HG03460 (cell line): ENCODE measurements at regions not wholly inside any gene's neighbourhood (a gene's known extent, or its start where the extent isn't known, plus 50 kb on each side); places are given as distances from the start of the nearest gene placed in this dataset.

Source experiments
- ATAC-seq: cut with Tn5 transposase; IDR thresholded peaks from one replicate; pipeline ENCODE4 v1.9.1; 2021; ENCODE audit not compliant: unreplicated experiment

- no peak for ATAC-seq
Measured at GRCh38 chr7:46229409-46229808, 308.3 kb upstream of the IGFBP3 start.

GRCh38 chr7:46226860-46227259 is 305.8 kb upstream of the IGFBP3 start:
- no peak for ATAC-seq

GRCh38 chr7:46224363-46224762 is 303.3 kb upstream of the IGFBP3 start:
- no peak for ATAC-seq

GRCh38 chr7:46220066-46220630 is 299.1 kb upstream of the IGFBP3 start:
- ATAC-seq, result no peak

GRCh38 chr7:46218461-46219200 is 297.6 kb upstream of the IGFBP3 start:
- no peak for ATAC-seq

- no peak for ATAC-seq
Measured at GRCh38 chr7:46215987-46216567, 295.0 kb upstream of the IGFBP3 start.

GRCh38 chr7:46214526-46214925 is 293.5 kb upstream of the IGFBP3 start:
- ATAC-seq, result no peak

- ATAC-seq, result no peak
Measured at GRCh38 chr7:46213154-46213537, 292.1 kb upstream of the IGFBP3 start.

- no peak for ATAC-seq
Measured at GRCh38 chr7:46212425-46213153, 291.5 kb upstream of the IGFBP3 start.

GRCh38 chr7:46210467-46210866 is 289.4 kb upstream of the IGFBP3 start:
- no peak for ATAC-seq

GRCh38 chr7:46209611-46210388 is 288.7 kb upstream of the IGFBP3 start:
- ATAC-seq, result no peak

GRCh38 chr7:46208635-46209525 is 287.8 kb upstream of the IGFBP3 start:
- no peak for ATAC-seq

GRCh38 chr7:46207931-46208634 is 287.0 kb upstream of the IGFBP3 start:
- ATAC-seq, result no peak

- ATAC-seq, result no peak
Measured at GRCh38 chr7:46206476-46207060, 285.5 kb upstream of the IGFBP3 start.

GRCh38 chr7:46205478-46205877 is 284.4 kb upstream of the IGFBP3 start:
- ATAC-seq, result no peak

GRCh38 chr7:46203926-46204325 is 282.9 kb upstream of the IGFBP3 start:
- no peak for ATAC-seq

- no peak for ATAC-seq
Measured at GRCh38 chr7:46202379-46202778, 281.3 kb upstream of the IGFBP3 start.

- no peak for ATAC-seq
Measured at GRCh38 chr7:46201961-46202360, 280.9 kb upstream of the IGFBP3 start.

GRCh38 chr7:46198701-46199100 is 277.6 kb upstream of the IGFBP3 start:
- ATAC-seq, result no peak
